HepG2 (cell line): ENCODE measurements at regions not wholly inside any gene's neighbourhood (a gene's known extent, or its start where the extent isn't known, plus 50 kb on each side); places are given as distances from the start of the nearest gene placed in this dataset.

Experiments used
- ATAC-seq: fragments of 200-7000 bp; cut with Tn5 transposase; 3 replicates; pipeline ENCODE4 v1.9.1; 2020; ENCODE audit warnings: mild to moderate bottlenecking, moderate library complexity
- BruUV-seq: library from RNA; stranded (reverse); fragments of 400-500 nt; replicated peaks from 2 replicates; lab custom pipeline; 2021; lab: Mats Ljungman, UMichigan
- CTCF ChIA-PET: fragments of 300-600 bp; formaldehyde crosslinking; extraction: SDS; loops from one replicate; lab custom pipeline; 2021; ENCODE audit warnings: low total read pairs, inconsistent platforms, low intra/inter-chr PET ratio; lab: Yijun Ruan, JAX
- POLR2A ChIA-PET: fragments of 350-600 bp; sonication (Branson Sonifier 250); formaldehyde crosslinking; loops from one replicate; lab custom pipeline; 2020; ENCODE audit warnings: antibody characterized with exemption, inconsistent platforms; lab: Yijun Ruan, JAX
- DNase-seq: peaks from one replicate; pipeline ENCODE4 v3.0.0-alpha.2; 2015; ENCODE audit warnings: low spot score
- FAIRE-seq: peaks from 3 replicates; lab custom pipeline; 2011; peaks lifted over from hg19 to GRCh38; lab: Jason Lieb, UNC
- H2AFZ ChIP-seq: one replicate; pipeline ENCODE4 v1.6.1; 2011; ENCODE audit warnings: low read length, inconsistent platforms
- H3K27ac ChIP-seq: fragments of 300-600 bp; 3 replicates; pipeline ENCODE4 v1.8.0; 2011; ENCODE audit warnings: mixed run types, mild to moderate bottlenecking, mixed read lengths, low read length, inconsistent platforms; ENCODE audit not compliant: insufficient read depth; ENCODE audit errors: extremely low read length
- H3K27me3 ChIP-seq, 2 experiments: fragments of 200-600 bp in 1 of 2; 2 replicates in 1 of 2; 3 replicates in 1 of 2; pipeline versions ENCODE4 v1.6.0 to v1.8.0; 2011; ENCODE audit warnings: low read length in 2 of 2, mild to moderate bottlenecking in 2 of 2, moderate library complexity in 2 of 2, inconsistent platforms in 1 of 2; ENCODE audit not compliant: insufficient read depth in 2 of 2, control insufficient read depth in 1 of 2
- H3K36me3 ChIP-seq, 2 experiments: fragments of 200-600 bp in 1 of 2; replicated peaks in 1 of 2; 2 replicates in 1 of 2; 3 replicates in 1 of 2; pipeline versions ENCODE4 v1.5.1 to v1.8.0; 2011; ENCODE audit warnings: low read length in 2 of 2, inconsistent platforms in 1 of 2; ENCODE audit not compliant: insufficient read depth in 2 of 2, control insufficient read depth in 1 of 2
- H3K4me1 ChIP-seq: 2 replicates; pipeline ENCODE4 v1.5.1; 2012; ENCODE audit warnings: low read length, inconsistent platforms; ENCODE audit not compliant: insufficient read depth
- H3K4me2 ChIP-seq: 2 replicates; pipeline ENCODE4 v1.6.0; 2011; ENCODE audit warnings: low read depth, low read length, inconsistent platforms
- H3K4me3 ChIP-seq, 3 experiments: fragments of 200-600 bp in 1 of 3; sonication (generic), shearing (Covaris generic) in 1 of 3; replicated peaks in 1 of 3; 2 replicates each; pipeline ENCODE4 v1.5.1; 2011 to 2016; ENCODE audit warnings: low read length in 3 of 3, inconsistent platforms in 2 of 3, low read depth in 2 of 3, mild to moderate bottlenecking in 2 of 3, control low read depth in 1 of 3, mixed read lengths in 1 of 3; ENCODE audit not compliant: insufficient read depth in 1 of 3
- H3K79me2 ChIP-seq: one replicate; pipeline ENCODE4 v1.6.1; 2011; ENCODE audit warnings: low read length, inconsistent platforms; ENCODE audit not compliant: insufficient read depth
- H3K9ac ChIP-seq: 2 replicates; pipeline ENCODE4 v1.6.0; 2011; ENCODE audit warnings: mild to moderate bottlenecking, low read depth, low read length, inconsistent platforms; ENCODE audit not compliant: insufficient read depth
- H3K9me3 ChIP-seq: 2 replicates; pipeline ENCODE4 v1.5.1; 2012; ENCODE audit warnings: mild to moderate bottlenecking, low read length
- H4K20me1 ChIP-seq: 2 replicates; pipeline ENCODE4 v1.6.0; 2011; ENCODE audit warnings: inconsistent platforms, mild to moderate bottlenecking, low read length, moderate library complexity; ENCODE audit not compliant: insufficient read depth
- GTF2F1 ChIP-seq: fragments of 150-350 bp; IDR thresholded peaks from 2 replicates; pipeline ENCODE4 v1.6.1; 2014; ENCODE audit warnings: low read length
- LBX2 ChIP-seq: sonication (generic); formaldehyde crosslinking; IDR thresholded peaks from 2 replicates; pipeline ENCODE4 v1.5.0; 2020; ENCODE audit warnings: missing genetic modification reagents, mild to moderate bottlenecking, borderline replicate concordance
- SMAD1 ChIP-seq: sonication (generic); formaldehyde crosslinking; IDR thresholded peaks from 2 replicates; pipeline ENCODE4 v1.4.0; 2020; ENCODE audit warnings: missing genetic modification reagents, low read depth, mild to moderate bottlenecking, borderline replicate concordance
- SMARCE1 ChIP-seq: fragments of 450-650 bp; IDR thresholded peaks from 2 replicates; pipeline ENCODE4 v1.6.1; 2017; ENCODE audit warnings: borderline replicate concordance
- SRSF9 ChIP-seq: fragments of 200-400 bp; formaldehyde crosslinking; IDR thresholded peaks from 2 replicates; pipeline ENCODE4 v1.6.1; 2018; ENCODE audit warnings: borderline replicate concordance, mild to moderate bottlenecking, low read depth, low read length; ENCODE audit not compliant: insufficient read depth, poor library complexity, severe bottlenecking
- TAF1 ChIP-seq: sonication (generic); formaldehyde crosslinking; IDR thresholded peaks from 2 replicates; pipeline ENCODE4 v1.4.0; 2020; ENCODE audit warnings: missing genetic modification reagents
- TRIM24 ChIP-seq: sonication (generic); formaldehyde crosslinking; IDR thresholded peaks from 2 replicates; pipeline ENCODE4 v1.8.0; 2022; ENCODE audit warnings: mild to moderate bottlenecking, missing genetic modification reagents
- UBTF ChIP-seq: sonication (generic); formaldehyde crosslinking; IDR thresholded peaks from 2 replicates; pipeline ENCODE4 v1.4.0; 2020; ENCODE audit warnings: mild to moderate bottlenecking, missing genetic modification reagents
- YY1 ChIP-seq: IDR thresholded peaks from 2 replicates; pipeline ENCODE4 v1.6.1; 2011; ENCODE audit warnings: low read length, low read depth, moderate library complexity, mild to moderate bottlenecking; ENCODE audit not compliant: insufficient read depth, insufficient replicate concordance
- ZBTB7B ChIP-seq: sonication (generic); formaldehyde crosslinking; IDR thresholded peaks from 2 replicates; pipeline ENCODE4 v1.4.0; 2020; ENCODE audit warnings: missing genetic modification reagents
- ZFAT ChIP-seq: sonication (generic); formaldehyde crosslinking; conservative IDR thresholded peaks from 2 replicates; pipeline ENCODE4 v1.8.1; 2023; ENCODE audit warnings: missing genetic modification reagents, inconsistent platforms
- ZNF124 ChIP-seq: sonication (generic); formaldehyde crosslinking; IDR thresholded peaks from 2 replicates; pipeline ENCODE4 v1.4.0; 2020; ENCODE audit warnings: missing genetic modification reagents
- ZNF747 ChIP-seq: sonication (generic); formaldehyde crosslinking; IDR thresholded peaks from 2 replicates; pipeline ENCODE4 v1.8.1; 2023; ENCODE audit warnings: missing genetic modification reagents, mild to moderate bottlenecking, borderline replicate concordance
- ZNF841 ChIP-seq: sonication (generic); formaldehyde crosslinking; IDR thresholded peaks from 2 replicates; pipeline ENCODE4 v1.8.1; 2023; ENCODE audit warnings: missing genetic modification reagents, borderline replicate concordance
- WGBS: methylation state at CpG from one replicate; pipeline ENCODE4 v1.1.6; 2017; ENCODE audit warnings: low lambda C conversion rate; 5-methylcytosine and 5-hydroxymethylcytosine counted together
- in situ Hi-C: cut with HindIII; loops from 2 replicates; pipeline ENCODE4 v1.10.0; 2017; ENCODE audit warnings: low pct_unique_long_range_greater_than_20kb; ENCODE audit not compliant: extremely low pct_ligation_motif_present
- intact Hi-C: fragments of 100-400 bp; cut with micrococcal nuclease; formaldehyde crosslinking; loops from one replicate; pipeline ENCODE4 v1.10.0; 2022; ENCODE audit not compliant: unreplicated experiment

GRCh38 chr15:98501632-98502031, 146.7 kb upstream of the IGF1R start:
- ChIA-PET CTCF (no interaction called here), POLR2A (no interaction called here)
- H4K20me1 ChIP-seq = no peaks in the 10 kb centered on the region
- peaks cover 11 to 58% of the 10 kb centered on the region in 2 experiments; a peak in 4 of 5 replicates for H3K27me3 ChIP-seq
- no peak overlapping the region for H3K4me2 ChIP-seq
- H2AFZ ChIP-seq = no peak overlapping the region
- TF ChIP-seq SMAD1 = no peak
- H3K4me3 ChIP-seq = no peak overlapping the region
- H3K36me3 ChIP-seq = no peaks in the 10 kb centered on the region
- no TSS peak for BruUV-seq
- ATAC-seq (no peak), FAIRE-seq (no peak), DNase-seq (no peak)
- intact Hi-C loops (no loop called here), in situ Hi-C loops (no loop called here)
- no peak overlapping the region for H3K9ac ChIP-seq
- H3K4me1 ChIP-seq = no peaks in the 10 kb centered on the region
- H3K27ac ChIP-seq = no peak overlapping the region
- no peaks in the 10 kb centered on the region for H3K79me2 ChIP-seq
- no peaks in the 10 kb centered on the region for H3K9me3 ChIP-seq
- 11% methylated on average over 2 of the region's 3 CpGs for WGBS

GRCh38 chr15:98503970-98504369, 144.4 kb upstream of the IGF1R start:
- ATAC-seq (no peak), FAIRE-seq (no peak), DNase-seq (no peak)
- in situ Hi-C loops = no loop called here
- Histone ChIP-seq H4K20me1 (no peaks in the 10 kb centered on the region), H3K9ac (no peak overlapping the region), H3K27ac (no peak overlapping the region), H3K79me2 (no peaks in the 10 kb centered on the region), H2AFZ (no peak overlapping the region), H3K27me3 (peaks cover 14 to 64% of the 10 kb centered on the region in 2 experiments; a peak in 4 of 5 replicates), H3K36me3 (no peaks in the 10 kb centered on the region), H3K4me1 (no peaks in the 10 kb centered on the region), H3K4me3 (no peak overlapping the region), H3K4me2 (no peak overlapping the region), H3K9me3 (no peaks in the 10 kb centered on the region)
- WGBS = 9% methylated on average over 8 of the region's 8 CpGs
- BruUV-seq = no TSS peak
- intact Hi-C loops = no loop called here
- TF ChIP-seq ZNF747 (CRISPR knock-in tag) (no peak), SMARCE1 (no peak), LBX2 (no peak), ZFAT (CRISPR knock-in tag) (no peak), ZNF124 (CRISPR knock-in tag) (no peak), GTF2F1 (no peak), SRSF9 (no peak), UBTF (CRISPR knock-in tag) (no peak), YY1 (no peak), ZNF841 (CRISPR knock-in tag) (no peak), ZBTB7B (CRISPR knock-in tag) (no peak), TRIM24 (no peak), TAF1 (no peak)
- ChIA-PET POLR2A (no interaction called here), CTCF (no interaction called here)
